Smooth muscle cell (in vitro differentiated cells): ENCODE measurements at regions not wholly inside any gene's neighbourhood (a gene's known extent, or its start where the extent isn't known, plus 50 kb on each side); places are given as distances from the start of the nearest gene placed in this dataset.

ENCODE experiments used
- DNase-seq: peaks from one replicate; lab custom pipeline; 2025; ENCODE audit not compliant: unreplicated experiment; lab: John Stamatoyannopoulos, UW
- H2AFZ ChIP-seq: fragments of 200-600 bp; sonication (generic); 2 replicates; pipeline ENCODE4 v1.6.0; 2016; ENCODE audit warnings: antibody characterized with exemption, low read depth, mild to moderate bottlenecking
- H3F3A ChIP-seq: fragments of 200-600 bp; sonication (generic); 2 replicates; pipeline ENCODE4 v1.6.0; 2017; ENCODE audit warnings: antibody characterized with exemption, low read depth
- H3K27ac ChIP-seq: fragments of 200-600 bp; sonication (generic); 2 replicates; pipeline ENCODE4 v1.5.1; 2016; ENCODE audit warnings: low read depth, mild to moderate bottlenecking
- H3K27me3 ChIP-seq: fragments of 200-600 bp; sonication (generic); 2 replicates; pipeline ENCODE4 v1.6.1; 2016; ENCODE audit warnings: low read depth, mild to moderate bottlenecking
- H3K36me3 ChIP-seq: fragments of 200-600 bp; sonication (generic); 2 replicates; pipeline ENCODE4 v1.5.1; 2016; ENCODE audit warnings: low read depth
- H3K4me1 ChIP-seq: fragments of 200-600 bp; sonication (generic); 2 replicates; pipeline ENCODE4 v1.5.1; 2016; ENCODE audit warnings: low read depth
- H3K4me2 ChIP-seq: fragments of 200-600 bp; sonication (generic); 2 replicates; pipeline ENCODE4 v1.6.0; 2016; ENCODE audit warnings: mild to moderate bottlenecking
- H3K4me3 ChIP-seq: fragments of 200-600 bp; sonication (generic); 2 replicates; pipeline ENCODE4 v1.5.1; 2016; ENCODE audit warnings: mild to moderate bottlenecking
- H3K79me2 ChIP-seq: fragments of 200-600 bp; sonication (generic); 2 replicates; pipeline ENCODE4 v1.6.0; 2016; ENCODE audit warnings: low read depth, mild to moderate bottlenecking
- H3K9ac ChIP-seq: fragments of 200-600 bp; sonication (generic); 2 replicates; pipeline ENCODE4 v1.6.0; 2016; ENCODE audit warnings: low read depth
- H3K9me3 ChIP-seq: fragments of 200-600 bp; sonication (generic); replicated peaks from 2 replicates; pipeline ENCODE4 v1.5.1; 2016; ENCODE audit warnings: low read depth
- H4K20me1 ChIP-seq: fragments of 200-600 bp; sonication (generic); 2 replicates; pipeline ENCODE4 v1.6.0; 2016; ENCODE audit warnings: low read depth
- CTCF ChIP-seq: fragments of 200-600 bp; sonication (generic); IDR thresholded peaks from 2 replicates; pipeline ENCODE4 v1.5.1; 2017; ENCODE audit warnings: borderline replicate concordance, mild to moderate bottlenecking, antibody characterized with exemption; ENCODE audit not compliant: insufficient read depth, poor library complexity, severe bottlenecking
- WGBS: methylation state at CpG from one replicate; pipeline ENCODE4 v1.1.7; 2016; ENCODE audit warnings: low lambda C conversion rate; 5-methylcytosine and 5-hydroxymethylcytosine counted together

GRCh38 chr18:47689371-47689770, 241.1 kb downstream of the SMAD2 start:
- H4K20me1 ChIP-seq, result no peaks in the 10 kb centered on the region
- no peak for DNase-seq
- H3F3A ChIP-seq, result no peaks in the 10 kb centered on the region
- no peak overlapping the region for H2AFZ ChIP-seq
- no peak overlapping the region for H3K27ac ChIP-seq
- no peaks in the 10 kb centered on the region for H3K4me1 ChIP-seq
- H3K9ac ChIP-seq, result no peak overlapping the region
- no peaks in the 10 kb centered on the region for H3K36me3 ChIP-seq
- H3K9me3 ChIP-seq, result no peaks in the 10 kb centered on the region
- H3K27me3 ChIP-seq, result peaks cover 14% of the 10 kb centered on the region
- H3K4me3 ChIP-seq, result no peak overlapping the region
- TF ChIP-seq CTCF, result no peak
- no peak overlapping the region for H3K4me2 ChIP-seq
- H3K79me2 ChIP-seq, result no peaks in the 10 kb centered on the region
- 71% methylated on average over 3 of the region's 3 CpGs for WGBS

- Histone ChIP-seq H3K27ac (no peak overlapping the region), H3K4me1 (no peaks in the 10 kb centered on the region), H3K27me3 (peaks cover 4% of the 10 kb centered on the region), H2AFZ (no peak overlapping the region), H3K4me3 (no peak overlapping the region), H3K36me3 (no peaks in the 10 kb centered on the region), H3K9me3 (no peaks in the 10 kb centered on the region), H4K20me1 (no peaks in the 10 kb centered on the region), H3F3A (no peaks in the 10 kb centered on the region), H3K9ac (no peak overlapping the region), H3K79me2 (no peaks in the 10 kb centered on the region), H3K4me2 (no peak overlapping the region)
- 82% methylated on average over 2 of the region's 2 CpGs for WGBS
- no peak for TF ChIP-seq CTCF
- no peak for DNase-seq
Observed at GRCh38 chr18:47686806-47687205, 243.7 kb downstream of the SMAD2 start.

- Histone ChIP-seq H3K9ac (no peak overlapping the region), H3K4me3 (no peak overlapping the region), H3K79me2 (no peaks in the 10 kb centered on the region), H3K27me3 (peaks cover 4% of the 10 kb centered on the region), H3F3A (no peaks in the 10 kb centered on the region), H3K4me1 (no peaks in the 10 kb centered on the region), H2AFZ (no peak overlapping the region), H3K36me3 (no peaks in the 10 kb centered on the region), H3K9me3 (no peaks in the 10 kb centered on the region), H3K4me2 (no peak overlapping the region), H3K27ac (no peak overlapping the region), H4K20me1 (no peaks in the 10 kb centered on the region)
- no peak for TF ChIP-seq CTCF
- no peak for DNase-seq
Observed at GRCh38 chr18:47683774-47684173, 246.7 kb downstream of the SMAD2 start.

- no peak for TF ChIP-seq CTCF
- no peaks in the 10 kb centered on the region for H4K20me1 ChIP-seq
- H3K4me2 ChIP-seq, result no peak overlapping the region
- H3K36me3 ChIP-seq, result no peaks in the 10 kb centered on the region
- H3K4me1 ChIP-seq, result no peaks in the 10 kb centered on the region
- H2AFZ ChIP-seq, result no peak overlapping the region
- no peak overlapping the region for H3K4me3 ChIP-seq
- 89% methylated on average over 3 of the region's 3 CpGs for WGBS
- no peaks in the 10 kb centered on the region for H3F3A ChIP-seq
- no peak for DNase-seq
- no peak overlapping the region for H3K27ac ChIP-seq
- peaks cover 4% of the 10 kb centered on the region for H3K27me3 ChIP-seq
- H3K79me2 ChIP-seq, result no peaks in the 10 kb centered on the region
- H3K9ac ChIP-seq, result no peak overlapping the region
- H3K9me3 ChIP-seq, result no peaks in the 10 kb centered on the region
Observed at GRCh38 chr18:47682876-47683275, 247.6 kb downstream of the SMAD2 start.
